ENCODE measurements at regions not wholly inside any gene's neighbourhood (a gene's known extent, or its start where the extent isn't known, plus 50 kb on each side); places are given as distances from the start of the nearest gene placed in this dataset.
A peak's percentile ranks its signal among the peaks of the same experiment; 100 is the strongest.

DNA sequence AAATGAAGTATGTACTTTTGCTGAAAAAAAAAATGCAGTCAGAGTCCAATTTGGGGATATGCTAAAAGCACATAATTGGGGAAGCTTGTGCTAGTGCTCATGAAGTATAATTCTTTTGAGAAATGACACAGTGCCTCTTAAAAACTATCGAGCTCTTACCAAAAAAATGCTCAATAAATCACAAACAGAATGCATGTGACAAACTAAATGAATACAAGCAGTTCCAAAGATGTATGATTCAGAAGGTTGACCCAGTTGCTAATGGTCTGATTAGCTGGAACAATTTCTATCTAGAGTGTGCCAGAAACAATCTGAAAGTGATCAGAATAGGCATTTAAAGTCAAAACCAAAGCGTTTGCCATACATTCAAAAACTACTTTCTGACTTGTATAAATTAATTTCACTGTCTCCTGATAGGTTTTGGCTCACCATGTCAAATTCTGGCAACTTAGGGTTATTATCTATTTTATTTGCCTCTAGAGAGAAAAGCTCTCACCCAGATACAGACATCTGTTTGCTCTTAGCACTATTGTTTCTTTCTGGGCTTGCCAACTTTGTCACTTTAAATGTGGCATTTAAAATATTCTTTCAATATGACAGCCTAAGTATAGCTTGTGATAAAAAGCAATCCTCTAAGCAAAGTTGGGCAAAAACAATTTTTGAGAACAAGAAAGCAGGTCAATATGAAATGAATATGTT lies 114.7 kb upstream of the AHR start:
- TF ChIP-seq, protein P1, sequence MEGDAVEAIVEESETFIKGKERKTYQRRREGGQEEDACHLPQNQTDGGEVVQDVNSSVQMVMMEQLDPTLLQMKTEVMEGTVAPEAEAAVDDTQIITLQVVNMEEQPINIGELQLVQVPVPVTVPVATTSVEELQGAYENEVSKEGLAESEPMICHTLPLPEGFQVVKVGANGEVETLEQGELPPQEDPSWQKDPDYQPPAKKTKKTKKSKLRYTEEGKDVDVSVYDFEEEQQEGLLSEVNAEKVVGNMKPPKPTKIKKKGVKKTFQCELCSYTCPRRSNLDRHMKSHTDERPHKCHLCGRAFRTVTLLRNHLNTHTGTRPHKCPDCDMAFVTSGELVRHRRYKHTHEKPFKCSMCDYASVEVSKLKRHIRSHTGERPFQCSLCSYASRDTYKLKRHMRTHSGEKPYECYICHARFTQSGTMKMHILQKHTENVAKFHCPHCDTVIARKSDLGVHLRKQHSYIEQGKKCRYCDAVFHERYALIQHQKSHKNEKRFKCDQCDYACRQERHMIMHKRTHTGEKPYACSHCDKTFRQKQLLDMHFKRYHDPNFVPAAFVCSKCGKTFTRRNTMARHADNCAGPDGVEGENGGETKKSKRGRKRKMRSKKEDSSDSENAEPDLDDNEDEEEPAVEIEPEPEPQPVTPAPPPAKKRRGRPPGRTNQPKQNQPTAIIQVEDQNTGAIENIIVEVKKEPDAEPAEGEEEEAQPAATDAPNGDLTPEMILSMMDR (IDR thresholded peaks at IDR 0.05): no peak
- intact Hi-C loops (cut with DNase I): no loop called here
- peak; percentile 10 for ATAC-seq

DNA sequence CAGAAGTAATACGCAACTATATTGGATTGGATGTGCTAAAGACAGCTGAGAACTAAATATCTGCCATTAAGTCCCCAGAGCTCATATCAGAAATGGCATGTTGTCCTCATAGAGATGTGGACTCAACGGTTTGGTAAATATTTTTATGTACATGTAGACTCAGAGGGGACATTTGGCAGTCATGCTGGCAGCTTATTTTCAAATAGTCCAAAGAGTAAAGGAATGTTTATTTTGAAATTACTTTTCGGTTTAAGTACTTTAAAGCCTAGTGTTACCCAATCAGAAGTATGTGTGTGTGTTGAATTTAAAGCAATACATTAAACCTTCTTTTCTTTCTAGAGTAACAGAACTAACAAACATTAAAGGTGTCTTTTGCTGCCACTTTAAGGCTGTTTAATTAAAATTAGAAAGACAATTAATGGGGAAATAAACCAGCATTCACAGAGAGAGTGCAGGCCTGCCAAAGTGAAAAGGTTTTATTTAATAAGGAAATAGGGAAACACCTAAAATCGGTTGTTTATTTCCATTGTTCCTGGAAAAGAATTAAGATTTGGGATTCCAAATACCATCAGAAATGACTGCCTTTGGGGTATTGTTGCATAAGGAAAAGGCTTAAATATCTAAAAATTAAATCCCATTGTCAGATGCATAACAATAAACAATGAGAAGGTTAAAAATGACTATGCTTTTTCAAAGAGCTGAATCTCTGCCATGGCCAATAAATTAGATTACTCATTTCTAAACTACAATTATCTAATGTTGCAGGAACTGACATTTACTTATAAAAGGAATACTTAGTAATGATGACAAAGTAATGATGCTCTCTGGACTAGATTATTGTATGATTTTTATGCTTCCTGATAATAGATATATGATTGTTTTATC lies 113.4 kb upstream of the AHR start:
- H3K27ac ChIP-seq: peak overlapping the region; percentile 9 to 45
- H3K9me3 ChIP-seq: no peaks in the 10 kb centered on the region
- no peaks in the 10 kb centered on the region for H3K36me3 ChIP-seq
- peak; percentile 57 for ATAC-seq
- intact Hi-C loops (cut with DNase I): no loop called here
- TF ChIP-seq, protein P1 (IDR thresholded peaks at IDR 0.05): no peak
- DNase-seq: no peak
- peaks cover 11 to 15% of the 10 kb centered on the region in 2 donors for H3K4me1 ChIP-seq
- no peak overlapping the region for H3K4me3 ChIP-seq
- H3K27me3 ChIP-seq: no peaks in the 10 kb centered on the region

More for the DNA sequence above, 114.7 kb upstream of the AHR start:
- H3K27ac ChIP-seq: peak overlapping the region in 1 of 2 donors; percentile 16
- H3K36me3 ChIP-seq: no peaks in the 10 kb centered on the region
- no peak overlapping the region for H3K4me3 ChIP-seq
- DNase-seq: no peak
- no peaks in the 10 kb centered on the region for H3K27me3 ChIP-seq
- no peaks in the 10 kb centered on the region for H3K9me3 ChIP-seq
- H3K4me1 ChIP-seq: peaks cover 11 to 15% of the 10 kb centered on the region in 2 donors

DNA sequence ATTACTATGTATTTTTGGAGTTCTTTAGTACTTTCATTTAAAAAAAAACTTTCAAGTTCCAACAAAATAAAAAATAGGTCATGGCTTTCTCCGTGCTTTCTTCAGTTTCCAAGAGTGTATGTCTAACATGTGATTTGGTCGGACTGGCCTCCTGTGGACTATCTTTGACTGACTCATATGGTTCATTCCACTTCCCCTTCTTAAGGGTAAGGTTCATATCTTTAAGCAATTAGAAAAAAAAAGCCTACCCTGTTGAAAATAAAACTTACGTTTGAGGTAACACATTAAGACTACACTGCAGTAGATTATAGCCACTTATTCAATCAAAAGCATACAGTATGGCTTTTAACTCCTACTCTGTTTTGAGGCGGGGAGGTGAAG lies 112.8 kb upstream of the AHR start:
- TF ChIP-seq, protein P1 (IDR thresholded peaks at IDR 0.05): no peak
- intact Hi-C loops (cut with DNase I): no loop called here
- Histone ChIP-seq H3K27me3 (no peaks in the 10 kb centered on the region), H3K36me3 (no peaks in the 10 kb centered on the region), H3K4me1 (peaks cover 11 to 15% of the 10 kb centered on the region in 2 donors), H3K4me3 (no peak overlapping the region), H3K27ac (peak overlapping the region; percentile 9 to 45), H3K9me3 (no peaks in the 10 kb centered on the region)
- DNase-seq: no peak
- peak; percentile 88 for ATAC-seq

DNA sequence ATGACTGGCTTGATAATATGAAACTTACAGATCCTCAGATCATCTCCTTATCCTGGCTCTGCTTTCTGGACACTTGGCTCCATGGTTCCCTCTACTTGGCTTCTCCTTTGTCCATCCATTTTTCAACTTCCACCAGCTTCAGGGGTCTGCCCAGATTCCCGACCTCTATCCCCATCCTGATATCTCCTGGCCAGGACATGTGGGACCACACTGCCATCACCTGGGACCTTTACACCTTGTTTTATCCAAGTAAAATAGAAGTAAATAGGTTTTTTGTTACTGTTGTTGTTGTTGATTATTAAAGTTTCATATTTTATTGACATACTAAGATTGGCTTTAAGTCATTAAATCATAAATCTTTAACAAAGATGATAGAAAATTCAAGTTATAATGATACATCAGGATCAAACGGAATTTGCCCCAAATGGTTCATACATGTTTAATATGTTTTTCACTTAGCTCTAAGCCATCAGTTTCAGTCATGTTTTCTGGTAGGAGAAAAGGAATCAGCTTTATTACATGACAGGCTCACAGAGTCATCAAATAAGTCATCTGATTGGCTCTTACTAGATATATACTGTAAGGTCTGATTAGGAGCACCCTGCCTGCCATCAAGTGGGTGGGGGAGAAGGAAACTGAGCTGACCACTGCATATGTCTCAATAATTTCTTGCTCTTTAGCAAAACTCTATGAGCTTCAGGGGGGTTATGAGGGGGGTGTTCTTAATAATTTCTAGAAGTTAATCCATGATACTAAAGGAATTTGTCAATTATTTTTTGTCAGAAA lies 111.5 kb upstream of the AHR start:
- peaks cover 11 to 15% of the 10 kb centered on the region in 2 donors for H3K4me1 ChIP-seq
- no peaks in the 10 kb centered on the region for H3K36me3 ChIP-seq
- no peaks in the 10 kb centered on the region for H3K9me3 ChIP-seq
- TF ChIP-seq, protein P1 (IDR thresholded peaks at IDR 0.05): no peak
- DNase-seq (no peak), ATAC-seq (no peak)
- no peak overlapping the region for H3K27ac ChIP-seq
- H3K27me3 ChIP-seq: no peaks in the 10 kb centered on the region
- H3K4me3 ChIP-seq: no peak overlapping the region
- intact Hi-C loops (cut with DNase I): no loop called here
